GM12892 (cell line): ENCODE measurements at regions not wholly inside any gene's neighbourhood (a gene's known extent, or its start where the extent isn't known, plus 50 kb on each side); places are given as distances from the start of the nearest gene placed in this dataset.

Experiments used
- POLR2A ChIP-seq: IDR thresholded peaks from 2 replicates; pipeline ENCODE4 v1.6.1; 2011; ENCODE audit warnings: low read depth, low read length, control low read depth
- POLR2AphosphoS5 ChIP-seq: IDR thresholded peaks from 2 replicates; pipeline ENCODE4 v1.6.1; 2011; ENCODE audit warnings: low read depth, low read length, control low read depth
- TAF1 ChIP-seq: IDR thresholded peaks from 2 replicates; pipeline ENCODE4 v1.6.1; 2011; ENCODE audit warnings: low read depth, mild to moderate bottlenecking, control low read depth, low read length, borderline replicate concordance

DNA sequence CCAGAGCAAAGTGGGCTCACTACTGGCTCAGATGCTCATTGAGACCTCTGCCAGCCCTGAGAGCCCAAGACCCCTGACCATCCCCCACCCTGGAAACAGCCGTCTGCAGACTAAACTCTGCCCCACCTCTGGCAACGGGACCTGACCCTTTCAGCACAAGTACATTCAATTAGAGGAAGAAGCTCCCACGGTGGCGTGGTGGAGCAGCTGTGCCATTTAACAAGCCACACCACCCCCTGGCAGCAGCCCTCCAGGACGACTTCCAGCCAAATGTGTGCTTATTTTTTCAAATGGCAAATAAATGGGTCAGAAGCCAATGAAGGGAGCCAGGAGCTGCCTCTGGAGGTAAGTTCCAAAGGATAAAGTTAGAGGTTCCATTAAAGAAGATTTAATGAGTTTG lies 226.7 kb downstream of the NPHP4 start:
- TF ChIP-seq POLR2AphosphoS5 (no peak), POLR2A (no peak), TAF1 (no peak)
